Astrocyte (in vitro differentiated cells and primary cell): ENCODE measurements at regions not wholly inside any gene's neighbourhood (a gene's known extent, or its start where the extent isn't known, plus 50 kb on each side); places are given as distances from the start of the nearest gene placed in this dataset.

Experiments
- CTCF ChIP-seq: IDR thresholded peaks from 2 replicates; pipeline ENCODE4 v1.5.1; 2011; ENCODE audit warnings: low read depth, mild to moderate bottlenecking, inconsistent platforms, low read length, moderate library complexity; ENCODE audit not compliant: insufficient read depth
- EZH2 ChIP-seq: IDR thresholded peaks from 2 replicates; pipeline ENCODE4 v1.6.1; 2012; ENCODE audit warnings: mild to moderate bottlenecking, low read length, inconsistent platforms; ENCODE audit not compliant: insufficient read depth

- TF ChIP-seq EZH2 (no peak), CTCF (no peak)
Observed at GRCh38 chr5:3518576-3518975, 77.1 kb upstream of the IRX1 start.
